ENCODE measurements at regions not wholly inside any gene's neighbourhood (a gene's known extent, or its start where the extent isn't known, plus 50 kb on each side); places are given as distances from the start of the nearest gene placed in this dataset.

- H3K27me3 Mint-ChIP-seq (ENCODE audit: low read depth): peaks cover 1% of the 10 kb centered on the region
- no peaks in the 10 kb centered on the region for H3K4me1 Mint-ChIP-seq (ENCODE audit: low read depth)
- no peak overlapping the region for H3K27ac Mint-ChIP-seq (ENCODE audit: unreplicated experiment)
- H3K9me3 Mint-ChIP-seq (ENCODE audit: low read depth): peaks cover 23% of the 10 kb centered on the region
- TF ChIP-seq, protein P1, sequence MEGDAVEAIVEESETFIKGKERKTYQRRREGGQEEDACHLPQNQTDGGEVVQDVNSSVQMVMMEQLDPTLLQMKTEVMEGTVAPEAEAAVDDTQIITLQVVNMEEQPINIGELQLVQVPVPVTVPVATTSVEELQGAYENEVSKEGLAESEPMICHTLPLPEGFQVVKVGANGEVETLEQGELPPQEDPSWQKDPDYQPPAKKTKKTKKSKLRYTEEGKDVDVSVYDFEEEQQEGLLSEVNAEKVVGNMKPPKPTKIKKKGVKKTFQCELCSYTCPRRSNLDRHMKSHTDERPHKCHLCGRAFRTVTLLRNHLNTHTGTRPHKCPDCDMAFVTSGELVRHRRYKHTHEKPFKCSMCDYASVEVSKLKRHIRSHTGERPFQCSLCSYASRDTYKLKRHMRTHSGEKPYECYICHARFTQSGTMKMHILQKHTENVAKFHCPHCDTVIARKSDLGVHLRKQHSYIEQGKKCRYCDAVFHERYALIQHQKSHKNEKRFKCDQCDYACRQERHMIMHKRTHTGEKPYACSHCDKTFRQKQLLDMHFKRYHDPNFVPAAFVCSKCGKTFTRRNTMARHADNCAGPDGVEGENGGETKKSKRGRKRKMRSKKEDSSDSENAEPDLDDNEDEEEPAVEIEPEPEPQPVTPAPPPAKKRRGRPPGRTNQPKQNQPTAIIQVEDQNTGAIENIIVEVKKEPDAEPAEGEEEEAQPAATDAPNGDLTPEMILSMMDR (IDR thresholded peaks at IDR 0.05): no peak
- no peak overlapping the region for H3K4me3 Mint-ChIP-seq (ENCODE audit: unreplicated experiment)
- no peak for DNase-seq (ENCODE audit: low spot score)
- H3K36me3 Mint-ChIP-seq (ENCODE audit: low read depth): no peaks in the 10 kb centered on the region
Measured at GRCh38 chr4:173891072-173891471, 361.0 kb upstream of the HAND2 start.

DNA sequence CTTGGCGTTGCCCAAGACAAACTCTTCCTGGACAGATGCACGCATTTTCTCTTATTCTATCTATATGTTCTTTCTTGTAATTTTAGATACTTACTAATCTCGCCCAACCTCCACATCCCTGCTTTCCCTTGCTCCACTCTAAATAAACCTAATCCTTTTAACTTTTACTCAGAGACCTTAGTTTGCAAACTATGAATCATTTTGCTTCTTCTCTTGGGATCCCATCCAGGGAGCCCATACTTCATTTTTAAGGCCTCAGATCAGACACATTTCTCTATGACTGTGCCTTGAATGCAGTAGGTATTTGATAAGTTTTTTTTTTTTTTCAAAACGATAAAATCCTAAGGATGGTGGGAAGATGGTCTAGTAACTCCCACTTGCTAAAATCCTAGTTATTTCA is 353.8 kb upstream of the HAND2 start:
- Mint-ChIP-seq H3K4me1 (ENCODE audit: low read depth) (no peaks in the 10 kb centered on the region), H3K36me3 (ENCODE audit: low read depth) (no peaks in the 10 kb centered on the region), H3K4me3 (ENCODE audit: unreplicated experiment) (no peak overlapping the region), H3K9me3 (ENCODE audit: low read depth) (peaks cover 22% of the 10 kb centered on the region), H3K27me3 (ENCODE audit: low read depth) (peaks cover 6% of the 10 kb centered on the region), H3K27ac (ENCODE audit: unreplicated experiment) (no peak overlapping the region)
- no peak for DNase-seq (ENCODE audit: low spot score)
- TF ChIP-seq, protein P1 (IDR thresholded peaks at IDR 0.05): no peak

DNA sequence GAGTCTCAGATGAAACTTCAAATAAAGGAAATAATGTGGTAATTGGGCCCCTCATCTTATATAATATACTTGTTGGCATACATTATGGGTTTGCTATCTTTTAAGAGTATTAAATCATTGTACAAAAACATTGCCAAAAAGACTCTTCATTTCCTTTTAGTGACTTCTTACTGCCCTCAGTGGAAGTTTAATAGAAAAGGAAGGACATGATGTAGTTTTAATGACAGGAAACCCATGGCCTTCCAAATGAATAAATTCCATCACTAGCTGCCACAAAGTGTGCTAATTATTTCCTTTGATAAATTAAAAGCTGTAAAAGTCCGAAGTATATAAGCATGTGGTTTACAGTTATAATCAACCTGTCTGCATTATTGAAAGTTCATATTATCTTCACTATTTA is 350.9 kb upstream of the HAND2 start:
- H3K4me1 Mint-ChIP-seq (ENCODE audit: low read depth): no peaks in the 10 kb centered on the region

DNA sequence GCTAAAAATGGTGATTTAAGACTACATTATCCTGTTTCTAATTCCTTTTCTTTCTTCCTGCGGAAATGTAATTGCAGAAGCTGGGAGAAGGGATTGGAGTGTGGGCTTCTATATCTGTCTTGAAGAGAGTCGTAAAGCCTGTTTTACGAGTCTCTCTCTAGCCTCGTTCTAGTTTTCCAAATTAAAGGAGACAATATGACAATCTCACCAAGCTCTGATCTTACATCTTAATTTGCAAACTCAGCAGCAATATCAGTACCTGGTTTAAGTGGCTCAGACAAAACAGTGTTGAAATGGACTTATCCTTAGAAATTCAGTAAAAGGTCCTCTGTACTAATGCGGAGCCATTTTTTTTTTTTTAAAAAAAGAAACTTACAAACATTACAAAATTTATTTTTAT is 349.5 kb upstream of the HAND2 start:
- H3K4me1 Mint-ChIP-seq (ENCODE audit: low read depth): no peaks in the 10 kb centered on the region
- no peaks in the 10 kb centered on the region for H3K36me3 Mint-ChIP-seq (ENCODE audit: low read depth)
- TF ChIP-seq, protein P1 (IDR thresholded peaks at IDR 0.05): no peak
- no peak for DNase-seq (ENCODE audit: low spot score)
- H3K27me3 Mint-ChIP-seq (ENCODE audit: low read depth): peaks cover 12% of the 10 kb centered on the region
- H3K27ac Mint-ChIP-seq (ENCODE audit: unreplicated experiment): no peak overlapping the region
- H3K9me3 Mint-ChIP-seq (ENCODE audit: low read depth): no peaks in the 10 kb centered on the region
- H3K4me3 Mint-ChIP-seq (ENCODE audit: unreplicated experiment): no peak overlapping the region

More for the DNA sequence above, 350.9 kb upstream of the HAND2 start:
- DNase-seq (ENCODE audit: low spot score): no peak
- Mint-ChIP-seq H3K27me3 (ENCODE audit: low read depth) (peaks cover 6% of the 10 kb centered on the region), H3K36me3 (ENCODE audit: low read depth) (no peaks in the 10 kb centered on the region), H3K27ac (ENCODE audit: unreplicated experiment) (no peak overlapping the region), H3K9me3 (ENCODE audit: low read depth) (peaks cover 3% of the 10 kb centered on the region), H3K4me3 (ENCODE audit: unreplicated experiment) (no peak overlapping the region)
- TF ChIP-seq, protein P1 (IDR thresholded peaks at IDR 0.05): no peak

DNA sequence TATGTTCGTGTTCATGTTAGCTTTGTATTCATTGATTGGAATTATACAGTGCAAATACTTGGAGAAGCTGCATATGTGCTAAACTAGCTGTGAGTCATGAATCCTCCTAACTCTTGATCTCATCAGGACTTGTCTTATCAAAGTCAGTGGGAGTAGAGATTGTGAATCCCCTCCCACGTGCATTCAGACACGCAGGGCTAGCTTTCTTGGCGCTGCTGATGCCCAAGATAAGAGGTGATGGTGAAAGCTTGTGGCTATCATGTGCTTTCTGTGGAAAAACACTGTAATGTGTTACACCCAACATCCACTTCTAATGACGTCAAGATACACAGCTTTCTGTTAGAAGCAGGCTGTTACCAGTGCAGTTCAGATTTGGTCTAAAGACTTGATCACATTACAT is 348.7 kb upstream of the HAND2 start:
- Mint-ChIP-seq H3K27me3 (ENCODE audit: low read depth) (peaks cover 13% of the 10 kb centered on the region), H3K9me3 (ENCODE audit: low read depth) (no peaks in the 10 kb centered on the region), H3K4me1 (ENCODE audit: low read depth) (no peaks in the 10 kb centered on the region), H3K27ac (ENCODE audit: unreplicated experiment) (no peak overlapping the region), H3K36me3 (ENCODE audit: low read depth) (no peaks in the 10 kb centered on the region), H3K4me3 (ENCODE audit: unreplicated experiment) (no peak overlapping the region)
- DNase-seq (ENCODE audit: low spot score): no peak
- TF ChIP-seq, protein P1 (IDR thresholded peaks at IDR 0.05): no peak

All from chondrocyte (in vitro differentiated cells).